ENCODE measurements at regions not wholly inside any gene's neighbourhood (a gene's known extent, or its start where the extent isn't known, plus 50 kb on each side); places are given as distances from the start of the nearest gene placed in this dataset.
A peak's percentile ranks its signal among the peaks of the same experiment; 100 is the strongest.

- intact Hi-C loops (cut with DNase I), result no loop called here
- DNase-seq, result peak in 4 of 6 donors; percentile 29 to 45 (median 40)
Measured at GRCh38 chr12:67430708-67431335, 161.7 kb downstream of the CAND1 start.

GRCh38 chr12:67431411-67432020 is 162.4 kb downstream of the CAND1 start:
- Histone ChIP-seq H3K27ac (peak overlapping the region in 2 of 4 donors; percentile 13 to 24), H3K27me3 (no peaks in the 10 kb centered on the region), H3K36me3 (no peaks in the 10 kb centered on the region), H3K4me1 (peaks cover 4 to 19% (median 13%) of the 10 kb centered on the region in 3 donors), H3K4me3 (no peak overlapping the region), H3K9me3 (no peaks in the 10 kb centered on the region)
- intact Hi-C loops (cut with DNase I), result no loop called here
- no peak for DNase-seq
- peak; percentile 67 for FAIRE-seq
- WGBS, 2 donors, result 50 to 54% methylated on average over 6 of the region's 6 CpGs
- TF ChIP-seq CTCF (IDR thresholded peaks at IDR 0.05), result no peak
- ATAC-seq, result no peak

More at GRCh38 chr12:67430708-67431335, 161.7 kb downstream of the CAND1 start:
- H3K9me3 ChIP-seq, result no peaks in the 10 kb centered on the region
- H3K4me3 ChIP-seq, result no peak overlapping the region
- H3K36me3 ChIP-seq, result no peaks in the 10 kb centered on the region
- no peaks in the 10 kb centered on the region for H3K27me3 ChIP-seq
- H3K4me1 ChIP-seq, result peaks cover 4 to 26% (median 20%) of the 10 kb centered on the region in 3 donors
- no peak for TF ChIP-seq CTCF (IDR thresholded peaks at IDR 0.05)
- ATAC-seq, result peak; percentile 39 to 49 (median 42)
- peak; percentile 39 for FAIRE-seq
- 25 to 30% methylated on average over 9 of the region's 9 CpGs for WGBS, 2 donors
- H3K27ac ChIP-seq, result peak overlapping the region in 2 of 4 donors; percentile 13 to 24

DNA sequence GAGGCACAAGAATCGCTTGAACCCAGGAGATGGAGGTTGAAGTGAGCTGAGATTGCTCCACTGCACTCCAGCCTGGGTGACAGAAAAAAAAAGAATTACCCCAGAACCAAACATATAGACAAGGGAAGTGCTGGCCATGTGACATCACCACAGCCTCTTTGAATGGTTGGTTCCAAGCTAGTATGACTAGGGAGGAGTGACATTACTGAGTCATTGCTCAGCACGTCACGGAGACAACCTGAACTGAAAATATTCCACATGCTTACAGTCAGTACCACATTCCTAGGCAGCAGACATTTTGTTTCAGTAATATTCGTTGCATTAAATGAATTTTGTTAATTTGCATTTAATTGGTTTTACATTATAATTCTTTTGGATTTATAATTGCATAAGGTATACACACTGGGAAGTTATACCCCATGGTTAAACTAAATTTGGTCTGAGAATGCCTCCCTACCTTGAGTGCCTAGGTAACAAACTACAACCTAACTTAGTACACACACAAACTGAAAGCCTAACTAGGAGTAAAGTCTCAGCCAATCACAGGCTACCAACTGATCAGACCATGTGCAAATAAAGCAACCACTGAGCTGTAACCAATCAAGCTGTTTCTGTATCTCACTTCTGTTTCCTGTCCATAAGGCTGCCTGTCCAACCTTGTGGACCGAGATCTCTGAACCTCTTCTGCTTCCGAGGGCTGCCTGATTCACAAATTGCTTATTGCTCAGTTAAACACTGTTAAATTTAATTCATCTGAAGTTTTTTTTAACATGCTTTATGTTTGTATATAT is 164.4 kb downstream of the CAND1 start:
- no peak for TF ChIP-seq CTCF (IDR thresholded peaks at IDR 0.05)
- peak in 2 of 4 donors; percentile 33 to 61 for ATAC-seq
- Histone ChIP-seq H3K4me1 (peaks cover 4 to 14% (median 10%) of the 10 kb centered on the region in 3 donors), H3K4me3 (no peak overlapping the region), H3K27ac (peak overlapping the region in 2 of 4 donors; percentile 35 to 45), H3K9me3 (no peaks in the 10 kb centered on the region), H3K36me3 (no peaks in the 10 kb centered on the region), H3K27me3 (no peaks in the 10 kb centered on the region)
- FAIRE-seq, result no peak
- 81 to 87% methylated on average over 6 of the region's 6 CpGs for whole genome bisulfite sequencing, 2 donors
- DNase-seq, result no peak
- intact Hi-C loops (cut with DNase I), result no loop called here

DNA sequence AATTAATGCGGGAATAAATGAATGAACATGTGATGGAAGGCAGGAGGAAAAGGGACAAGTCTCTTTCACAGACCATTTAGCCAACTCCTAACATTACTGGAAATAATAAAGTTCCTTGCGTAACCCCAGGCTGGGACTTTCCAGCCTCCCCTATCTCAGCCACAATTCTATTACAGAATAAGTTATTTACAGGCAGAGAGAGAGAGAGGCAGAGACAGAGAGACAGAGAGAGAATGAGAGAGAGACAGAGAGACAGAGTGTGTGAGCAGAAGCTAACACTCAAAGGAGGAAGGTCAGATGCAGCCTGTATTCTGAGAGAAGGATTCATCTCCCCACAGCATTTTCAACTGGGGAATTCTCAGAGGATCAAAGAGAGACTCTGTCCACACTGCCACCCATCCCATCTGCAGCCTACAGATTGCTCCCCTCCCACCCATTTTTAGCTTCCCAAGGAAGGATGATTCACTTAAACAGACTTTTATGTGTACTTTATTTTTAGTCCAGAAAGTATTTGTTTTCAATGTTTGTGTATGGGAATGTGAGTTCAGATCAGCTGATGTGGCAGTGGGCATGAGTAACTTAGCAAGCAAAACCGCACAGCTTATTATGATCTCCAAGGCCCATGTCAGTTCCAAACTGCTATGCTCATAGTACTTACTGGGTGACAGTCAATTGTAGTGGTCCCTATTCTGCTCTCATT is 165.7 kb downstream of the CAND1 start:
- DNase-seq (no peak), FAIRE-seq (no peak), ATAC-seq (peak; percentile 27 to 76 (median 57))
- Histone ChIP-seq H3K27ac (peak overlapping the region in 2 of 4 donors; percentile 35 to 45), H3K36me3 (no peaks in the 10 kb centered on the region), H3K4me1 (peaks cover 4 to 14% (median 10%) of the 10 kb centered on the region in 3 donors), H3K27me3 (no peaks in the 10 kb centered on the region), H3K9me3 (no peaks in the 10 kb centered on the region), H3K4me3 (no peak overlapping the region)
- intact Hi-C loops (cut with DNase I), result no loop called here
- WGBS, 2 donors, result 50 to 54% methylated on average over 3 of the region's 3 CpGs
- no peak for TF ChIP-seq CTCF (IDR thresholded peaks at IDR 0.05)
